ENCODE measurements at regions not wholly inside any gene's neighbourhood (a gene's known extent, or its start where the extent isn't known, plus 50 kb on each side); places are given as distances from the start of the nearest gene placed in this dataset.

DNA sequence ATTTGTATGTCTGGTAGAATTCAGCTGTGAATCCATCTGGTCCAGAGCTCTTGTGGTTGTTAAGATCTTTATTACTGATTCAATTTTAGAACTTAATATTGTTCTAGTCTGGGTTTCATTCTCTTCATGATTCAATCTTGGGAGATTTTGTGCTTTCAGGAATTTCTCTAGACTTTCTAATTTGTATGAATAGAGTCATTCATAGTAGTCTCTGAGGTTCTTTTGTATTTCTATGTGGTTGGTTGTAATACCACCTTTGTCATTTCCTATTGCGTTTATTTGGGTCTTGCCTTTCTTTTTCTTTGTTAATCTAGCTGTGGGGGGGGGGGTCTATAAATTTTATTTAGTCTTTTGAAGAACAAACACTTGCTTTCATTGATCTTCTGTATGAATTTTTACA lies 824.8 kb upstream of the GALNTL6 start:
- no peak for TF ChIP-seq EZH2 (IDR thresholded peaks at IDR 0.05; ENCODE audit: low read depth, low read length, severe bottlenecking)
- TF ChIP-seq, protein P1, sequence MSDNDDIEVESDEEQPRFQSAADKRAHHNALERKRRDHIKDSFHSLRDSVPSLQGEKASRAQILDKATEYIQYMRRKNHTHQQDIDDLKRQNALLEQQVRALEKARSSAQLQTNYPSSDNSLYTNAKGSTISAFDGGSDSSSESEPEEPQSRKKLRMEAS (IDR thresholded peaks at IDR 0.05) = no peak
- TF ChIP-seq, protein P2, sequence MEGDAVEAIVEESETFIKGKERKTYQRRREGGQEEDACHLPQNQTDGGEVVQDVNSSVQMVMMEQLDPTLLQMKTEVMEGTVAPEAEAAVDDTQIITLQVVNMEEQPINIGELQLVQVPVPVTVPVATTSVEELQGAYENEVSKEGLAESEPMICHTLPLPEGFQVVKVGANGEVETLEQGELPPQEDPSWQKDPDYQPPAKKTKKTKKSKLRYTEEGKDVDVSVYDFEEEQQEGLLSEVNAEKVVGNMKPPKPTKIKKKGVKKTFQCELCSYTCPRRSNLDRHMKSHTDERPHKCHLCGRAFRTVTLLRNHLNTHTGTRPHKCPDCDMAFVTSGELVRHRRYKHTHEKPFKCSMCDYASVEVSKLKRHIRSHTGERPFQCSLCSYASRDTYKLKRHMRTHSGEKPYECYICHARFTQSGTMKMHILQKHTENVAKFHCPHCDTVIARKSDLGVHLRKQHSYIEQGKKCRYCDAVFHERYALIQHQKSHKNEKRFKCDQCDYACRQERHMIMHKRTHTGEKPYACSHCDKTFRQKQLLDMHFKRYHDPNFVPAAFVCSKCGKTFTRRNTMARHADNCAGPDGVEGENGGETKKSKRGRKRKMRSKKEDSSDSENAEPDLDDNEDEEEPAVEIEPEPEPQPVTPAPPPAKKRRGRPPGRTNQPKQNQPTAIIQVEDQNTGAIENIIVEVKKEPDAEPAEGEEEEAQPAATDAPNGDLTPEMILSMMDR (IDR thresholded peaks at IDR 0.05; ENCODE audit: control extremely low read depth in 1 of 3, insufficient read depth in 1 of 3, low read depth in 1 of 3, low read length in 3 of 3) = no peak
- TF ChIP-seq, protein P3, sequence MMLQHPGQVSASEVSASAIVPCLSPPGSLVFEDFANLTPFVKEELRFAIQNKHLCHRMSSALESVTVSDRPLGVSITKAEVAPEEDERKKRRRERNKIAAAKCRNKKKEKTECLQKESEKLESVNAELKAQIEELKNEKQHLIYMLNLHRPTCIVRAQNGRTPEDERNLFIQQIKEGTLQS (IDR thresholded peaks at IDR 0.05; ENCODE audit: insufficient read depth, low read depth, low read length) = no peak
- TF ChIP-seq KDM1A (IDR thresholded peaks at IDR 0.05; ENCODE audit: borderline replicate concordance, low read length) = no peak
- no peak for TF ChIP-seq TAF1 (IDR thresholded peaks at IDR 0.05; ENCODE audit: low read depth, low read length)
